ENCODE measurements at regions not wholly inside any gene's neighbourhood (a gene's known extent, or its start where the extent isn't known, plus 50 kb on each side); places are given as distances from the start of the nearest gene placed in this dataset.

DNA sequence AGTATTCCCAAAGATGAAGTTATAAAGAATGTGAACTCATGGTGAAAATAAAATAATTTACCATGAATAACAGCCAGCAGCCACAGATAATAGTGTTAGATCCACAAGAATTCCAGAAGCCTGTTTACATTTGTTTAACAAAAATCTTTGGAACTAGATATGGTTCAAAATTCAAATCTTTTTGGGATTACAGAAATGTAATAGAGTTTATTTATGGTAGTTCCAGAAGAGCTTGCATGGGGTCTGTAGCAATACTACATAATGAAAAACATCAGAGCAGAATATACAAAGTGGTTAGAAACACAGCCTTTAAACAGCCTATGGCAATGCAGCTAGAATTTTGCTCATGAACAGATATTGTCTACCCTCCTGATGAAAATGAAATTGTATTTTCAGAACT, 179.1 kb downstream of the RDH14 start:
- H3K36me3 ChIP-seq (ENCODE audit: control insufficient read depth in 2 of 2, extremely low read depth in 1 of 2, insufficient read depth in 1 of 2, low read length in 1 of 2) = no peaks in the 10 kb centered on the region
- POLR2A ChIA-PET = no interaction called here
- peaks cover 0 to 10% of the 10 kb centered on the region in 2 experiments for H3K27me3 ChIP-seq (replicated peaks in 1 of 2; ENCODE audit: control insufficient read depth in 2 of 2, extremely low read depth in 1 of 2, insufficient read depth in 2 of 2, low read length in 1 of 2)
- no peaks in the 10 kb centered on the region for H3K36me3 Mint-ChIP-seq
- ATAC-seq (replicated peaks in 1 of 4) = no peak
- H3K9me3 Mint-ChIP-seq = no peaks in the 10 kb centered on the region
- H3K27ac ChIP-seq (ENCODE audit: low read length) = no peak overlapping the region
- no peak overlapping the region for H3K27ac Mint-ChIP-seq
- no peak overlapping the region for H3K4me3 Mint-ChIP-seq
- H3K27me3 Mint-ChIP-seq = peaks cover 10 to 14% of the 10 kb centered on the region in 2 donors
- CTCF ChIA-PET = interaction anchor here (0.8 to 1.9 kb wide), 2 partner anchors 10 to 30 kb away, joined by 3 to 6 read pairs; no protein-coding TSS in a partner anchor
- H3K4me3 ChIP-seq (ENCODE audit: control insufficient read depth in 1 of 2, extremely low read depth in 1 of 2, low read length in 1 of 2) = no peak overlapping the region
- no peaks in the 10 kb centered on the region for H3K4me1 ChIP-seq (ENCODE audit: control insufficient read depth in 1 of 2, extremely low read depth in 1 of 2, insufficient read depth in 2 of 2, low read length in 2 of 2)
- no peak for DNase-seq
- H3K9me3 ChIP-seq = no peaks in the 10 kb centered on the region
- no peaks in the 10 kb centered on the region for H3K4me1 Mint-ChIP-seq

DNA sequence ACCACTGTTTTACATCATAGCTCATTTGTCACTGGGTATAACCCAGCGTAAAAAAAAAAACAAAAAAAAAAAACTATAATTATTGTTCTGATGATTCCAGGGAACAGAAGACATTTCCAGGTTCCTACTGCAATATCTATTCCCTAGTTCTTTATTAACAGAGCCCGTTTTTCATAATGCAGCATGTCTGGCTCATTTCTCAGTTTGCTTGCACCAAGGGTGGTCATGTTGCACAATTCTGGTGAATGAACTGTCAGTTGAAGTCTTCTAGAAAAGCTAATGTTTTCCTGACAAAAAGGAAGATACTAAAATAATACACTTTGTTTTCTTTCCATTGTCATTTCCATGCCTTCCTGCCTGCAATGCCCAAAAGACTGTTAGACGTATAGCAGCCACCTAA, 180.1 kb downstream of the RDH14 start:
- POLR2A ChIA-PET = no interaction called here
- WGBS (ENCODE audit: insufficient coverage) = 57% methylated on average over 1 of the region's 3 CpGs

DNA sequence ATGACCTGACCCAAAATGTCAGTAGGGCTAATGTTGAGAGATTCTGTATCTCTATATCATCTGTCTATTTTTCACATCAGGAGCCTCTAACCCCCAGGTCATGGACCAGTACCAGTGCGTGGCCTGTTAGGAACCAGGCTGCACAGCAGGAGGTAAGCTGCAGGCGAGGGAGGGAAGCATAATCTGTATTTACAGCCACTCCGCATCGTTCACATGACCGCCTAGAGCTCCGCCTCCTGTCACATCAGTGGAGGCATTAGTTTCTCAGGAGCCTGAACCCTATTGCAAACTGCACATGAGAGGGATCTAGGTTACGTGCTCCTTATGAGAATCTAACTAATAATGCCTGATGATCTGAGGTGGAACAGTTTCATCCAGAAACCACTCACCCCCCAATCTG, 180.6 kb downstream of the RDH14 start:
- ChIA-PET POLR2A (no interaction called here), CTCF (interaction anchor here in 1 of 2 donors (1.3 kb wide), 1 partner anchor 12 kb away, joined by 3 read pairs; no protein-coding TSS in a partner anchor)
- Mint-ChIP-seq H3K4me1 (no peaks in the 10 kb centered on the region), H3K27ac (no peak overlapping the region), H3K36me3 (no peaks in the 10 kb centered on the region), H3K4me3 (no peak overlapping the region), H3K9me3 (no peaks in the 10 kb centered on the region), H3K27me3 (peaks cover 10 to 14% of the 10 kb centered on the region in 2 donors)
- 65% methylated on average over 4 of the region's 7 CpGs for WGBS (ENCODE audit: insufficient coverage)
- no peaks in the 10 kb centered on the region for H3K9me3 ChIP-seq
- no peaks in the 10 kb centered on the region for H3K36me3 ChIP-seq (ENCODE audit: control insufficient read depth in 2 of 2, extremely low read depth in 1 of 2, insufficient read depth in 1 of 2, low read length in 1 of 2)
- no peak for ATAC-seq (replicated peaks in 1 of 4)
- H3K4me1 ChIP-seq (ENCODE audit: control insufficient read depth in 1 of 2, extremely low read depth in 1 of 2, insufficient read depth in 2 of 2, low read length in 2 of 2) = no peaks in the 10 kb centered on the region
- DNase-seq = no peak
- no peak overlapping the region for H3K4me3 ChIP-seq (ENCODE audit: control insufficient read depth in 1 of 2, extremely low read depth in 1 of 2, low read length in 1 of 2)
- peaks cover 0 to 8% of the 10 kb centered on the region in 2 experiments for H3K27me3 ChIP-seq (replicated peaks in 1 of 2; ENCODE audit: control insufficient read depth in 2 of 2, extremely low read depth in 1 of 2, insufficient read depth in 2 of 2, low read length in 1 of 2)
- no peak overlapping the region for H3K27ac ChIP-seq (ENCODE audit: low read length)

More for the DNA sequence above, 180.1 kb downstream of the RDH14 start:
- no peak overlapping the region for H3K27ac Mint-ChIP-seq
- H3K27me3 Mint-ChIP-seq = peaks cover 10 to 14% of the 10 kb centered on the region in 2 donors
- no peak overlapping the region for H3K27ac ChIP-seq (ENCODE audit: low read length)
- H3K36me3 Mint-ChIP-seq = no peaks in the 10 kb centered on the region
- ATAC-seq (replicated peaks in 1 of 4) (no peak), DNase-seq (no peak)
- H3K4me3 Mint-ChIP-seq = no peak overlapping the region
- no peaks in the 10 kb centered on the region for H3K4me1 Mint-ChIP-seq
- CTCF ChIA-PET = interaction anchor here in 1 of 2 donors (0.7 kb wide), 1 partner anchor 1323 kb away, joined by 3 read pairs; no protein-coding TSS in a partner anchor
- no peaks in the 10 kb centered on the region for H3K9me3 Mint-ChIP-seq
- no peaks in the 10 kb centered on the region for H3K36me3 ChIP-seq (ENCODE audit: control insufficient read depth in 2 of 2, extremely low read depth in 1 of 2, insufficient read depth in 1 of 2, low read length in 1 of 2)
- H3K9me3 ChIP-seq = no peaks in the 10 kb centered on the region
- peaks cover 0 to 9% of the 10 kb centered on the region in 2 experiments for H3K27me3 ChIP-seq (replicated peaks in 1 of 2; ENCODE audit: control insufficient read depth in 2 of 2, extremely low read depth in 1 of 2, insufficient read depth in 2 of 2, low read length in 1 of 2)
- H3K4me1 ChIP-seq (ENCODE audit: control insufficient read depth in 1 of 2, extremely low read depth in 1 of 2, insufficient read depth in 2 of 2, low read length in 2 of 2) = no peaks in the 10 kb centered on the region
- H3K4me3 ChIP-seq (ENCODE audit: control insufficient read depth in 1 of 2, extremely low read depth in 1 of 2, low read length in 1 of 2) = no peak overlapping the region

DNA sequence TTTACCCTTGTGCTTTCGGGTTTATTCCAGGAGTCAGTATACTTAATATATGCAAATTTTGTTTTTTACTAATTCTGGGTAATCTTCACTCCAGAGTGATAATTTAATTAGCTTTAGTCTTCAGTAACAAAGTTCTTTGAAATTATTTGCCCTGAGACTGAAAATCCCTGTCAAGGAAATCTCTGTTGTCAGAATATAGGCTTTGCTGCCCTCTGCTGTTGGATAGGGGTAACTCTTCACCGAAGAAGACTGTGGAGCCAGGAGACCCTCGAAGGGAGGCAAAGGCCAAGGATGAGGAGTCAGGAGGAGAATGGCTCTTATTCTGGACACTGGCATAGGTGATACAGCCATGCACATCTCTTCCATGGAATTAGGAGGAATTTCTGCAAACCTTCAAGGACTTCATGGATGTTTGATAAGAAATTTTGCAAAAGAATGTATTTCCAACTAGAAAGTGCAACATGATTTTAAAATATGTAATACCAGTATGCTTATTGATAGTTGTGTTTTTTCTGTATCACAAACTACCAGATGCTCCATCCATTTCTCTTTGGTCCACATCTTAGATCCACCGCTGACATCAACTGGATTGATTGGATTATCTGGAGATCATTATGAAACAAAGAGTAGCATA, 182.3 kb downstream of the RDH14 start:
- Mint-ChIP-seq H3K27me3 (peaks cover 10 to 14% of the 10 kb centered on the region in 2 donors), H3K36me3 (no peaks in the 10 kb centered on the region), H3K27ac (no peak overlapping the region), H3K9me3 (no peaks in the 10 kb centered on the region), H3K4me1 (no peaks in the 10 kb centered on the region), H3K4me3 (no peak overlapping the region)
- H3K27me3 ChIP-seq (replicated peaks in 1 of 2; ENCODE audit: control insufficient read depth in 2 of 2, extremely low read depth in 1 of 2, insufficient read depth in 2 of 2, low read length in 1 of 2) = peaks cover 0 to 8% of the 10 kb centered on the region in 2 experiments
- H3K4me3 ChIP-seq (ENCODE audit: control insufficient read depth in 1 of 2, extremely low read depth in 1 of 2, low read length in 1 of 2) = no peak overlapping the region
- DNase-seq = peak in 11 of 35 experiments; percentile 1 to 44 (median 5)
- ChIA-PET POLR2A (interaction anchor here in 1 of 2 donors (0.6 kb wide), 1 partner anchor 38 kb away, joined by 4 read pairs; no protein-coding TSS in a partner anchor), CTCF (interaction anchor here (0.8 to 1.1 kb wide), 2 partner anchors 9 to 659 kb away, joined by 3 to 4 read pairs; no protein-coding TSS in a partner anchor)
- ATAC-seq (replicated peaks in 1 of 4) = no peak
- H3K36me3 ChIP-seq (ENCODE audit: control insufficient read depth in 2 of 2, extremely low read depth in 1 of 2, insufficient read depth in 1 of 2, low read length in 1 of 2) = no peaks in the 10 kb centered on the region
- no peaks in the 10 kb centered on the region for H3K4me1 ChIP-seq (ENCODE audit: control insufficient read depth in 1 of 2, extremely low read depth in 1 of 2, insufficient read depth in 2 of 2, low read length in 2 of 2)
- 8% methylated on average over 2 of the region's 4 CpGs for WGBS (ENCODE audit: insufficient coverage)
- no peaks in the 10 kb centered on the region for H3K9me3 ChIP-seq
- H3K27ac ChIP-seq (ENCODE audit: low read length) = no peak overlapping the region

DNA sequence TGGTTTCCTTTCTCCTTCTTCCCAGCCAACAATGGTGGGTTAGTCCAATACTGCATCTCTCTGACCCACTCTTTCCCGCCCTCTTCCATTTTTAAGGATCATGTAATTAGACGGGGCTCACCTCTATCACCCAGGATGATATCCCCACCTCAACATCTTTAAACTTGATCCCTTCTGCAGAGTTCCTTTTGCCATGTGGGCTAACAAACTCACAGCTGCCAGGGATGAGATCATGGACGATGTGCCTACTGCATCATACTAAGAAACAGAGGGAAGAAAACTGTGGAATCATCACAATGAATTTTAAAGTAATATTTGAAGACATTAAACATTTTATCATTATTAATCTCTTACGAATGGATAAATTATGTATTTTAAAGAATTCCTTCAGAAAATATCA, 183.5 kb downstream of the RDH14 start:
- Mint-ChIP-seq H3K27me3 (peaks cover 10 to 17% of the 10 kb centered on the region in 2 donors), H3K36me3 (no peaks in the 10 kb centered on the region), H3K27ac (no peak overlapping the region), H3K9me3 (no peaks in the 10 kb centered on the region), H3K4me3 (no peak overlapping the region), H3K4me1 (no peaks in the 10 kb centered on the region)
- DNase-seq (no peak), ATAC-seq (replicated peaks in 1 of 4) (no peak)
- WGBS (ENCODE audit: insufficient coverage) = 93% methylated on average over 2 of the region's 4 CpGs
- Histone ChIP-seq H3K4me3 (ENCODE audit: control insufficient read depth in 1 of 2, extremely low read depth in 1 of 2, low read length in 1 of 2) (no peak overlapping the region), H3K4me1 (ENCODE audit: control insufficient read depth in 1 of 2, extremely low read depth in 1 of 2, insufficient read depth in 2 of 2, low read length in 2 of 2) (no peaks in the 10 kb centered on the region), H3K36me3 (ENCODE audit: control insufficient read depth in 2 of 2, extremely low read depth in 1 of 2, insufficient read depth in 1 of 2, low read length in 1 of 2) (no peaks in the 10 kb centered on the region), H3K9me3 (no peaks in the 10 kb centered on the region), H3K27ac (ENCODE audit: low read length) (no peak overlapping the region), H3K27me3 (replicated peaks in 1 of 2; ENCODE audit: control insufficient read depth in 2 of 2, extremely low read depth in 1 of 2, insufficient read depth in 2 of 2, low read length in 1 of 2) (peaks cover 0 to 8% of the 10 kb centered on the region in 2 experiments)
- ChIA-PET CTCF (interaction anchor here in 1 of 2 donors (0.7 kb wide), 1 partner anchor 1434 kb away, joined by 3 read pairs; no protein-coding TSS in a partner anchor), POLR2A (no interaction called here)

DNA sequence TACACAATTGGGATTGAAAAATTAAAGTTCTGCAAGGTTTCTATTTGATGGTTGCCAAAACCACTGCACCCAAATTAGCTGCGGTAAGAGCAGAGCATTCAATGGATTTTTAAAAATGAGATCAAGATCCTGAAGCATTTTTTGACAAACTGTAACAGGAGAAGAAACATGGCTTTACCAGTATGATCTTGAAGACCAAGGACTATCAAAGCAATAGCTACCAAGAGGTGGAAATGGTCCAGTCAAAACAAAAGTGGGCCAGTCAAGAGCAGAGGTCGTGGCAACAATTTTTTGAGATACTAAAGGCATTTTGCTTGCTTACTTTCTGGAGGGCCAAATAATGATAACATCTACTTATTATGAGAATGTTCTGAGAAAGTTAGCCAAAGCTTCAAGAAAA, 186.8 kb downstream of the RDH14 start:
- Histone ChIP-seq H3K27me3 (replicated peaks in 1 of 2; ENCODE audit: control insufficient read depth in 2 of 2, extremely low read depth in 1 of 2, insufficient read depth in 2 of 2, low read length in 1 of 2) (peaks cover 0 to 2% of the 10 kb centered on the region in 2 experiments), H3K4me1 (ENCODE audit: control insufficient read depth in 1 of 2, extremely low read depth in 1 of 2, insufficient read depth in 2 of 2, low read length in 2 of 2) (no peaks in the 10 kb centered on the region), H3K9me3 (no peaks in the 10 kb centered on the region), H3K4me3 (ENCODE audit: control insufficient read depth in 1 of 2, extremely low read depth in 1 of 2, low read length in 1 of 2) (no peak overlapping the region), H3K27ac (ENCODE audit: low read length) (no peak overlapping the region), H3K36me3 (ENCODE audit: control insufficient read depth in 2 of 2, extremely low read depth in 1 of 2, insufficient read depth in 1 of 2, low read length in 1 of 2) (no peaks in the 10 kb centered on the region)
- ChIA-PET CTCF (interaction anchor here (0.6 to 0.8 kb wide), 3 partner anchors 9 to 1298 kb away, joined by 3 read pairs; no protein-coding TSS in a partner anchor), POLR2A (interaction anchor here in 1 of 2 donors (0.6 kb wide), 1 partner anchor 718 kb away, joined by 3 read pairs; no protein-coding TSS in a partner anchor)
- no peaks in the 10 kb centered on the region for H3K9me3 Mint-ChIP-seq
- no peak overlapping the region for H3K4me3 Mint-ChIP-seq
- H3K4me1 Mint-ChIP-seq = no peaks in the 10 kb centered on the region
- no peaks in the 10 kb centered on the region for H3K36me3 Mint-ChIP-seq
- no peak overlapping the region for H3K27ac Mint-ChIP-seq
- ATAC-seq (replicated peaks in 1 of 4) = no peak
- 86% methylated on average over 1 of the region's 2 CpGs for WGBS (ENCODE audit: insufficient coverage)
- no peak for DNase-seq
- H3K27me3 Mint-ChIP-seq = peaks cover 10 to 12% of the 10 kb centered on the region in 2 donors
